Keratinocyte (primary cell): ENCODE measurements at regions not wholly inside any gene's neighbourhood (a gene's known extent, or its start where the extent isn't known, plus 50 kb on each side); places are given as distances from the start of the nearest gene placed in this dataset.

Experiments
- CTCF ChIP-seq, 3 experiments: IDR thresholded peaks in 1 of 3; conservative IDR thresholded peaks in 1 of 3; optimal IDR thresholded peaks in 1 of 3; 2 replicates in 2 of 3; 3 replicates in 1 of 3; pipeline versions ENCODE3 to v1.5.1; 2011; ENCODE audit warnings: low read length in 3 of 3, mild to moderate bottlenecking in 3 of 3, moderate library complexity in 2 of 3, control low read depth in 1 of 3, inconsistent platforms in 1 of 3; ENCODE audit not compliant: insufficient read depth in 2 of 3; ENCODE audit errors: extremely low read depth in 1 of 3
- EZH2 ChIP-seq: IDR thresholded peaks from one replicate; pipeline ENCODE4 v1.6.1; 2012; ENCODE audit warnings: inconsistent platforms, mild to moderate bottlenecking, low read length, moderate library complexity

GRCh38 chr14:101472518-101472849, 88.8 kb upstream of the DIO3 start:
- TF ChIP-seq CTCF (optimal IDR thresholded peaks at IDR 0.05 in 1 of 3, IDR thresholded peaks at IDR 0.05 in 1 of 3, conservative IDR thresholded peaks at IDR 0.05 in 1 of 3; ENCODE audit: extremely low read depth in 1 of 3, insufficient read depth in 2 of 3, low read length in 3 of 3) = no peak
- TF ChIP-seq EZH2 = no peak
